ENCODE measurements at regions not wholly inside any gene's neighbourhood (a gene's known extent, or its start where the extent isn't known, plus 50 kb on each side); places are given as distances from the start of the nearest gene placed in this dataset.

- TF ChIP-seq, protein P1, sequence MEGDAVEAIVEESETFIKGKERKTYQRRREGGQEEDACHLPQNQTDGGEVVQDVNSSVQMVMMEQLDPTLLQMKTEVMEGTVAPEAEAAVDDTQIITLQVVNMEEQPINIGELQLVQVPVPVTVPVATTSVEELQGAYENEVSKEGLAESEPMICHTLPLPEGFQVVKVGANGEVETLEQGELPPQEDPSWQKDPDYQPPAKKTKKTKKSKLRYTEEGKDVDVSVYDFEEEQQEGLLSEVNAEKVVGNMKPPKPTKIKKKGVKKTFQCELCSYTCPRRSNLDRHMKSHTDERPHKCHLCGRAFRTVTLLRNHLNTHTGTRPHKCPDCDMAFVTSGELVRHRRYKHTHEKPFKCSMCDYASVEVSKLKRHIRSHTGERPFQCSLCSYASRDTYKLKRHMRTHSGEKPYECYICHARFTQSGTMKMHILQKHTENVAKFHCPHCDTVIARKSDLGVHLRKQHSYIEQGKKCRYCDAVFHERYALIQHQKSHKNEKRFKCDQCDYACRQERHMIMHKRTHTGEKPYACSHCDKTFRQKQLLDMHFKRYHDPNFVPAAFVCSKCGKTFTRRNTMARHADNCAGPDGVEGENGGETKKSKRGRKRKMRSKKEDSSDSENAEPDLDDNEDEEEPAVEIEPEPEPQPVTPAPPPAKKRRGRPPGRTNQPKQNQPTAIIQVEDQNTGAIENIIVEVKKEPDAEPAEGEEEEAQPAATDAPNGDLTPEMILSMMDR (IDR thresholded peaks at IDR 0.05) = no peak
- TF ChIP-seq POLR2A (IDR thresholded peaks at IDR 0.05) = no peak
Observed at GRCh38 chr7:40990841-40991240, 712.0 kb downstream of the INHBA start.

Data from suprapubic skin (tissue), 3 donors.